ENCODE measurements at regions not wholly inside any gene's neighbourhood (a gene's known extent, or its start where the extent isn't known, plus 50 kb on each side); places are given as distances from the start of the nearest gene placed in this dataset.

- H3K4me3 ChIP-seq, result no peak overlapping the region
- no peak for TF ChIP-seq CTCF (IDR thresholded peaks at IDR 0.05)
- no peak overlapping the region for H3K27ac ChIP-seq
- no peak for DNase-seq (ENCODE audit: low spot score)
Observed at GRCh38 chr2:194004590-194005206, 1652.3 kb upstream of the SLC39A10 start.

GRCh38 chr2:194003911-194004310, 1653.1 kb upstream of the SLC39A10 start:
- H3K4me3 ChIP-seq, result no peak overlapping the region
- no peak overlapping the region for H3K27ac ChIP-seq
- no peak for TF ChIP-seq CTCF (IDR thresholded peaks at IDR 0.05)
- no peak for DNase-seq (ENCODE audit: low spot score)

- TF ChIP-seq CTCF (IDR thresholded peaks at IDR 0.05), result no peak
- no peak for DNase-seq (ENCODE audit: low spot score)
- H3K27ac ChIP-seq, result no peak overlapping the region
- no peak overlapping the region for H3K4me3 ChIP-seq
Observed at GRCh38 chr2:194002699-194003368, 1654.2 kb upstream of the SLC39A10 start.

GRCh38 chr2:193990868-193991267, 1666.2 kb upstream of the SLC39A10 start:
- no peak for TF ChIP-seq CTCF (IDR thresholded peaks at IDR 0.05)
- DNase-seq (ENCODE audit: low spot score), result no peak
- no peak overlapping the region for H3K4me3 ChIP-seq
- no peak overlapping the region for H3K27ac ChIP-seq

GRCh38 chr2:193989645-193990044, 1667.4 kb upstream of the SLC39A10 start:
- TF ChIP-seq CTCF (IDR thresholded peaks at IDR 0.05), result no peak
- DNase-seq (ENCODE audit: low spot score), result no peak
- Histone ChIP-seq H3K27ac (no peak overlapping the region), H3K4me3 (no peak overlapping the region)

- TF ChIP-seq CTCF (IDR thresholded peaks at IDR 0.05), result no peak
- no peak overlapping the region for H3K27ac ChIP-seq
- H3K4me3 ChIP-seq, result no peak overlapping the region
- no peak for DNase-seq (ENCODE audit: low spot score)
Observed at GRCh38 chr2:193988784-193989183, 1668.2 kb upstream of the SLC39A10 start.

GRCh38 chr2:193985272-193985671, 1671.8 kb upstream of the SLC39A10 start:
- no peak for TF ChIP-seq CTCF (IDR thresholded peaks at IDR 0.05)
- Histone ChIP-seq H3K4me3 (no peak overlapping the region), H3K27ac (no peak overlapping the region)
- DNase-seq (ENCODE audit: low spot score), result no peak
